GM12878 (cell line): ENCODE measurements at regions not wholly inside any gene's neighbourhood (a gene's known extent, or its start where the extent isn't known, plus 50 kb on each side); places are given as distances from the start of the nearest gene placed in this dataset.

Experiments
- ATAC-seq: fragments of 200-7000 bp; cut with Tn5 transposase; 3 replicates; pipeline ENCODE4 v1.9.1; 2020; ENCODE audit warnings: mild to moderate bottlenecking, moderate library complexity
- BruUV-seq: library from RNA; stranded (reverse); fragments of 400-500 nt; replicated peaks from 2 replicates; lab custom pipeline; 2021; lab: Mats Ljungman, UMichigan
- CTCF ChIA-PET: fragments of 300-600 bp; sonication (Branson Sonifier 250); formaldehyde crosslinking; extraction: SDS; loops from one replicate; lab custom pipeline; 2021; ENCODE audit warnings: inconsistent platforms; lab: Yijun Ruan, JAX
- POLR2A ChIA-PET: fragments of 350-600 bp; formaldehyde crosslinking; extraction: SDS; loops from one replicate; lab custom pipeline; 2021; ENCODE audit warnings: inconsistent platforms; lab: Charles Lee
- RAD21 ChIA-PET: fragments of 300-600 bp; sonication (Branson Sonifier 250); formaldehyde crosslinking; loops from one replicate; lab custom pipeline; 2023; ENCODE audit warnings: antibody characterized with exemption; ENCODE audit not compliant: unreplicated experiment; lab: Charles Lee
- SMC1A ChIA-PET: fragments of 300-600 bp; sonication (Branson Sonifier 250); formaldehyde crosslinking; loops from one replicate; lab custom pipeline; 2023; ENCODE audit not compliant: unreplicated experiment, uncharacterized antibody; lab: Charles Lee
- DNase-seq: peaks from one replicate; pipeline ENCODE4 v3.0.0-alpha.2; 2011; ENCODE audit warnings: low read depth, low spot score
- FAIRE-seq: peaks from 3 replicates; lab custom pipeline; 2011; peaks lifted over from hg19 to GRCh38; lab: Jason Lieb, UNC
- H2AFZ ChIP-seq: 2 replicates; pipeline ENCODE4 v1.6.0; 2011; ENCODE audit warnings: low read depth, low read length, control low read depth; ENCODE audit not compliant: control insufficient read depth
- H3K27ac ChIP-seq: 2 replicates; pipeline ENCODE4 v1.5.1; 2011; ENCODE audit warnings: control low read depth; ENCODE audit not compliant: control insufficient read depth, insufficient read depth
- H3K27me3 ChIP-seq, 2 experiments: replicated peaks in 1 of 2; 2 replicates each; pipeline versions ENCODE4 v1.6.0 to v1.6.1; 2011; ENCODE audit warnings: low read length in 1 of 2; ENCODE audit not compliant: control insufficient read depth in 2 of 2, insufficient read depth in 2 of 2
- H3K36me3 ChIP-seq, 2 experiments: 2 replicates each; pipeline ENCODE4 v1.5.1; 2011; ENCODE audit warnings: low read length in 1 of 2; ENCODE audit not compliant: control insufficient read depth in 2 of 2, insufficient read depth in 2 of 2
- H3K4me1 ChIP-seq: 2 replicates; pipeline ENCODE4 v1.6.1; 2011; ENCODE audit warnings: mild to moderate bottlenecking, low read length, moderate library complexity, mixed read lengths; ENCODE audit not compliant: control insufficient read depth, insufficient read depth
- H3K4me2 ChIP-seq: 2 replicates; pipeline ENCODE4 v1.6.0; 2011; ENCODE audit warnings: control low read depth; ENCODE audit not compliant: control insufficient read depth, insufficient read depth
- H3K4me3 ChIP-seq: fragments of 200-600 bp; sonication (generic); 2 replicates; pipeline ENCODE4 v1.5.1; 2016
- H3K79me2 ChIP-seq: 2 replicates; pipeline ENCODE4 v1.6.0; 2011; ENCODE audit warnings: low read length; ENCODE audit not compliant: control insufficient read depth, insufficient read depth
- H3K9ac ChIP-seq: 2 replicates; pipeline ENCODE4 v1.8.0; 2011; ENCODE audit warnings: low read length, control low read depth, mixed read lengths; ENCODE audit not compliant: control insufficient read depth, insufficient read depth
- H3K9me3 ChIP-seq: replicated peaks from 3 replicates; pipeline ENCODE4 v1.5.1; 2011; ENCODE audit warnings: mild to moderate bottlenecking, low read length; ENCODE audit not compliant: control insufficient read depth, insufficient read depth
- H4K20me1 ChIP-seq: 2 replicates; pipeline ENCODE4 v1.6.0; 2011; ENCODE audit not compliant: control insufficient read depth, insufficient read depth
- FOS ChIP-seq: IDR thresholded peaks from 3 replicates; pipeline ENCODE4 v1.6.1; 2011; ENCODE audit warnings: borderline replicate concordance; ENCODE audit not compliant: insufficient read length; ENCODE audit errors: extremely low read depth
- KLF5 ChIP-seq: fragments of 450-650 bp; IDR thresholded peaks from 2 replicates; pipeline ENCODE4 v1.6.1; 2014; ENCODE audit warnings: mild to moderate bottlenecking; ENCODE audit not compliant: partially characterized antibody
- SP1 ChIP-seq: IDR thresholded peaks from one replicate; pipeline ENCODE4 v1.6.1; 2011; ENCODE audit warnings: low read depth, low read length
- SRF ChIP-seq, 2 experiments: IDR thresholded peaks; 2 replicates each; pipeline ENCODE4 v1.6.1; 2011; ENCODE audit warnings: low read depth in 2 of 2, low read length in 2 of 2, mild to moderate bottlenecking in 1 of 2, moderate library complexity in 1 of 2
- WGBS: methylation state at CpG from one replicate; pipeline ENCODE4 v1.1.6; 2016; ENCODE audit warnings: low lambda C conversion rate; ENCODE audit not compliant: insufficient replicate concordance, insufficient coverage; ENCODE audit errors: missing lambda C conversion rate; 5-methylcytosine and 5-hydroxymethylcytosine counted together
- in situ Hi-C: fragments of 300-500 bp; cut with MboI; formaldehyde crosslinking; loops from 9 replicates; pipeline ENCODE4 v1.14.3; 2018; ENCODE audit warnings: mixed read lengths
- intact Hi-C: fragments of 100-400 bp; cut with micrococcal nuclease; formaldehyde crosslinking; loops from one replicate; pipeline ENCODE4 v1.14.2; 2022; ENCODE audit not compliant: unreplicated experiment
- TF ChIP-seq, protein P1 (sequence below): fragments of 450-650 bp; IDR thresholded peaks from 2 replicates; pipeline ENCODE4 v1.6.1; 2017; ENCODE audit warnings: mild to moderate bottlenecking, moderate library complexity

DNA sequence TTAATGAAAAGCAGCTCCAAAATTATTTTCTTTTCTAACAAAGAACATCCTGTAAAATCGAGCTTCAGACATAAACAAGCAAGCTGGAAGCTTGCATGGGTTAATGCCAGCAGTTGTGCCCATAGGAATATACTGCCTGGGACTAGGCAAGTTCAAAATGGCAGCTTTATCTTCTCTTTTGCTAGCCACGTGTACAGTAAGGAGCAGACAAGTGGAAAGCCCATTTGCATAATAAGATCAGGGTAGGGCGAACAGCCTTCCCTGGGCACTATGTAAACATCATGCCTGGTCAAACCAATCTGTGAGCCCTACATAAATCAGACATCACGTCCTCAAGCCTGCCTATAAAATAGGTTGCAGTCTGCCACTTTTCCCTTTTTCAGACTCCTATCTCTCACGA is 489.7 kb downstream of the RFC3 start (continued):
- TF ChIP-seq, protein P1, sequence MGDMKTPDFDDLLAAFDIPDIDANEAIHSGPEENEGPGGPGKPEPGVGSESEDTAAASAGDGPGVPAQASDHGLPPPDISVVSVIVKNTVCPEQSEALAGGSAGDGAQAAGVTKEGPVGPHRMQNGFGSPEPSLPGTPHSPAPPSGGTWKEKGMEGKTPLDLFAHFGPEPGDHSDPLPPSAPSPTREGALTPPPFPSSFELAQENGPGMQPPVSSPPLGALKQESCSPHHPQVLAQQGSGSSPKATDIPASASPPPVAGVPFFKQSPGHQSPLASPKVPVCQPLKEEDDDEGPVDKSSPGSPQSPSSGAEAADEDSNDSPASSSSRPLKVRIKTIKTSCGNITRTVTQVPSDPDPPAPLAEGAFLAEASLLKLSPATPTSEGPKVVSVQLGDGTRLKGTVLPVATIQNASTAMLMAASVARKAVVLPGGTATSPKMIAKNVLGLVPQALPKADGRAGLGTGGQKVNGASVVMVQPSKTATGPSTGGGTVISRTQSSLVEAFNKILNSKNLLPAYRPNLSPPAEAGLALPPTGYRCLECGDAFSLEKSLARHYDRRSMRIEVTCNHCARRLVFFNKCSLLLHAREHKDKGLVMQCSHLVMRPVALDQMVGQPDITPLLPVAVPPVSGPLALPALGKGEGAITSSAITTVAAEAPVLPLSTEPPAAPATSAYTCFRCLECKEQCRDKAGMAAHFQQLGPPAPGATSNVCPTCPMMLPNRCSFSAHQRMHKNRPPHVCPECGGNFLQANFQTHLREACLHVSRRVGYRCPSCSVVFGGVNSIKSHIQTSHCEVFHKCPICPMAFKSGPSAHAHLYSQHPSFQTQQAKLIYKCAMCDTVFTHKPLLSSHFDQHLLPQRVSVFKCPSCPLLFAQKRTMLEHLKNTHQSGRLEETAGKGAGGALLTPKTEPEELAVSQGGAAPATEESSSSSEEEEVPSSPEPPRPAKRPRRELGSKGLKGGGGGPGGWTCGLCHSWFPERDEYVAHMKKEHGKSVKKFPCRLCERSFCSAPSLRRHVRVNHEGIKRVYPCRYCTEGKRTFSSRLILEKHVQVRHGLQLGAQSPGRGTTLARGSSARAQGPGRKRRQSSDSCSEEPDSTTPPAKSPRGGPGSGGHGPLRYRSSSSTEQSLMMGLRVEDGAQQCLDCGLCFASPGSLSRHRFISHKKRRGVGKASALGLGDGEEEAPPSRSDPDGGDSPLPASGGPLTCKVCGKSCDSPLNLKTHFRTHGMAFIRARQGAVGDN, result no peak
- TF ChIP-seq SP1, result no peak
- no peak for TF ChIP-seq FOS
- no peak for TF ChIP-seq KLF5
- TF ChIP-seq, all 136 proteins: peak for 0

DNA sequence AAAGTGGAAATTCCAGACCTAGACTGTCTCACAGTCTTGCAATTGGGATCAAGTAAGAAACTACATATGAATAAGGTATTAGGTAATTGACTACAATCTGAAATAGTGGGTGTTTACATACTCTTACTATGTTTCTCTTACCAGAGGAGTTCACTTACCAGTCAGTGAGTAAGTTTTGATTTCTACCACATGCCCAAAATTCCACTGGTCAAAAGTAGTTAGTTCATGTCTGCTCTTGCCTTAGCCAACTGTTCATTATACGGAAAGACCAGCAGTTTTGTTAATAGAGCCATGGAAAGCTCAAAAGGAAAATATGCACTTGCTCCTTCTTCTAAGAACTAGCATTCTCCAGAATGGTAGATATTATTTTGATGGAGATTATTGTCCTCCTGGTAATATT is 490.8 kb downstream of the RFC3 start:
- H3K79me2 ChIP-seq, result no peaks in the 10 kb centered on the region
- TF ChIP-seq SRF (IDR thresholded peaks at IDR 0.05; ENCODE audit: low read depth in 2 of 2, low read length in 2 of 2), result no peak
- TF ChIP-seq, all 136 proteins: peak for 0
- no peaks in the 10 kb centered on the region for H3K27me3 ChIP-seq
- no peak overlapping the region for H3K9ac ChIP-seq
- no peaks in the 10 kb centered on the region for H3K4me1 ChIP-seq
- intact Hi-C loops (no loop called here), in situ Hi-C loops (no loop called here)
- no peak overlapping the region for H2AFZ ChIP-seq
- ChIA-PET CTCF (no interaction called here), POLR2A (no interaction called here), RAD21 (no interaction called here), SMC1A (no interaction called here)
- BruUV-seq, result no TSS peak
- no peak overlapping the region for H3K27ac ChIP-seq
- no peaks in the 10 kb centered on the region for H3K9me3 ChIP-seq
- ATAC-seq (no peak), FAIRE-seq (no peak), DNase-seq (no peak)
- H3K4me2 ChIP-seq, result no peak overlapping the region
- WGBS, result 0% methylated on average over 1 of the region's 1 CpG
- no peak overlapping the region for H3K4me3 ChIP-seq
- H3K36me3 ChIP-seq, result no peaks in the 10 kb centered on the region
- H4K20me1 ChIP-seq, result no peaks in the 10 kb centered on the region
